Mesendoderm (in vitro differentiated cells): ENCODE measurements at regions not wholly inside any gene's neighbourhood (a gene's known extent, or its start where the extent isn't known, plus 50 kb on each side); places are given as distances from the start of the nearest gene placed in this dataset.

Experiments used
- DNase-seq: peaks from one replicate; pipeline ENCODE4 v3.0.0; 2013
- H2AK5ac ChIP-seq: 2 replicates; pipeline ENCODE4 v1.6.1; 2013; ENCODE audit warnings: low read length, inconsistent platforms
- H2BK120ac ChIP-seq: 2 replicates; pipeline ENCODE4 v1.6.1; 2013; ENCODE audit warnings: low read depth, mild to moderate bottlenecking, low read length, moderate library complexity, mixed read lengths
- H2BK15ac ChIP-seq: replicated peaks from 2 replicates; pipeline ENCODE4 v1.6.1; 2013; ENCODE audit warnings: low read depth, mild to moderate bottlenecking, moderate library complexity
- H2BK5ac ChIP-seq: 2 replicates; pipeline ENCODE4 v1.6.1; 2013; ENCODE audit warnings: low read length, inconsistent platforms
- H3K18ac ChIP-seq: 2 replicates; pipeline ENCODE4 v1.6.1; 2013; ENCODE audit warnings: mild to moderate bottlenecking, low read length, mixed read lengths
- H3K23ac ChIP-seq: one replicate; pipeline ENCODE4 v1.6.1; 2013; ENCODE audit warnings: low read length
- H3K27ac ChIP-seq: 2 replicates; pipeline ENCODE4 v1.5.1; 2013; ENCODE audit warnings: low read depth, mild to moderate bottlenecking, inconsistent platforms, low read length, moderate library complexity
- H3K27me3 ChIP-seq: 2 replicates; pipeline ENCODE4 v1.6.1; 2013; ENCODE audit warnings: low read length, control low read depth, mild to moderate bottlenecking, inconsistent platforms; ENCODE audit not compliant: insufficient read depth, poor library complexity
- H3K36me3 ChIP-seq: 2 replicates; pipeline ENCODE4 v1.6.1; 2013; ENCODE audit warnings: low read length, inconsistent platforms; ENCODE audit not compliant: control insufficient read depth, insufficient read depth
- H3K4ac ChIP-seq: one replicate; pipeline ENCODE4 v1.6.1; 2013; ENCODE audit warnings: low read depth, mild to moderate bottlenecking, low read length, moderate library complexity
- H3K4me1 ChIP-seq: 2 replicates; pipeline ENCODE4 v1.6.1; 2013; ENCODE audit warnings: low read depth, low read length, inconsistent platforms; ENCODE audit not compliant: control insufficient read depth
- H3K4me2 ChIP-seq: 2 replicates; pipeline ENCODE4 v1.6.1; 2013; ENCODE audit warnings: low read length
- H3K4me3 ChIP-seq: 2 replicates; pipeline ENCODE4 v1.5.1; 2013; ENCODE audit warnings: mild to moderate bottlenecking, low read length
- H3K56ac ChIP-seq: one replicate; pipeline ENCODE4 v1.6.1; 2013; ENCODE audit warnings: low read length
- H3K79me1 ChIP-seq: 2 replicates; pipeline ENCODE4 v1.6.1; 2013; ENCODE audit warnings: low read length, inconsistent platforms
- H3K79me2 ChIP-seq: 2 replicates; pipeline ENCODE4 v1.6.1; 2013; ENCODE audit warnings: mild to moderate bottlenecking, low read length; ENCODE audit not compliant: control insufficient read depth, insufficient read depth
- H3K9ac ChIP-seq: 2 replicates; pipeline ENCODE4 v1.6.1; 2013; ENCODE audit warnings: low read length, inconsistent platforms
- H4K5ac ChIP-seq: one replicate; pipeline ENCODE4 v1.6.1; 2013; ENCODE audit warnings: low read length
- H4K8ac ChIP-seq: one replicate; pipeline ENCODE4 v1.6.1; 2013; ENCODE audit warnings: low read depth, mild to moderate bottlenecking, control low read depth, low read length, moderate library complexity
- WGBS: extraction: QIAGEN DNeasy Blood & Tissue Kit; methylation state at CpG from one replicate; pipeline ENCODE4 v1.1.7; 2013; ENCODE audit warnings: low lambda C conversion rate, missing lambda C conversion rate; ENCODE audit not compliant: insufficient coverage; ENCODE audit errors: extremely low coverage; 5-methylcytosine and 5-hydroxymethylcytosine counted together

GRCh38 chr14:38721822-38722431 is 381.1 kb downstream of the SEC23A start:
- H3K79me2 ChIP-seq, result no peaks in the 10 kb centered on the region
- H3K79me1 ChIP-seq, result no peaks in the 10 kb centered on the region
- H3K18ac ChIP-seq, result no peak overlapping the region
- H3K4ac ChIP-seq, result no peak overlapping the region
- no peak overlapping the region for H2BK120ac ChIP-seq
- WGBS, result no CpG with 5 or more reads among the region's 4 CpGs
- H3K23ac ChIP-seq, result no peak overlapping the region
- no peak overlapping the region for H3K27ac ChIP-seq
- DNase-seq, result peak; percentile 70
- no peak overlapping the region for H2AK5ac ChIP-seq
- H3K56ac ChIP-seq, result no peak overlapping the region
- no peak overlapping the region for H4K5ac ChIP-seq
- H3K4me2 ChIP-seq, result no peak overlapping the region
- no peak overlapping the region for H3K9ac ChIP-seq
- no peaks in the 10 kb centered on the region for H3K27me3 ChIP-seq
- no peak overlapping the region for H4K8ac ChIP-seq
- H3K36me3 ChIP-seq, result no peaks in the 10 kb centered on the region
- H2BK5ac ChIP-seq, result no peak overlapping the region
- H3K4me3 ChIP-seq, result no peak overlapping the region
- H2BK15ac ChIP-seq, result no peak overlapping the region
- no peaks in the 10 kb centered on the region for H3K4me1 ChIP-seq

GRCh38 chr14:38718519-38718918 is 384.5 kb downstream of the SEC23A start:
- Histone ChIP-seq H3K79me1 (no peaks in the 10 kb centered on the region), H3K36me3 (no peaks in the 10 kb centered on the region), H3K23ac (no peak overlapping the region), H3K27me3 (no peaks in the 10 kb centered on the region), H3K27ac (no peak overlapping the region), H2AK5ac (no peak overlapping the region), H2BK15ac (no peak overlapping the region), H3K79me2 (no peaks in the 10 kb centered on the region), H4K5ac (no peak overlapping the region), H3K18ac (no peak overlapping the region), H3K4me2 (no peak overlapping the region), H3K9ac (no peak overlapping the region), H3K4ac (no peak overlapping the region), H4K8ac (no peak overlapping the region), H3K4me3 (no peak overlapping the region), H3K4me1 (no peaks in the 10 kb centered on the region), H3K56ac (no peak overlapping the region), H2BK120ac (no peak overlapping the region), H2BK5ac (no peak overlapping the region)
- no CpG with 5 or more reads among the region's 2 CpGs for WGBS
- DNase-seq, result no peak

GRCh38 chr14:38716926-38717325 is 386.1 kb downstream of the SEC23A start:
- Histone ChIP-seq H3K79me2 (no peaks in the 10 kb centered on the region), H2BK15ac (no peak overlapping the region), H3K27ac (no peak overlapping the region), H2AK5ac (no peak overlapping the region), H3K56ac (no peak overlapping the region), H4K8ac (no peak overlapping the region), H3K4me3 (no peak overlapping the region), H3K18ac (no peak overlapping the region), H2BK5ac (no peak overlapping the region), H4K5ac (no peak overlapping the region), H2BK120ac (no peak overlapping the region), H3K27me3 (no peaks in the 10 kb centered on the region), H3K23ac (no peak overlapping the region), H3K79me1 (no peaks in the 10 kb centered on the region), H3K36me3 (no peaks in the 10 kb centered on the region), H3K4me2 (no peak overlapping the region), H3K4ac (no peak overlapping the region), H3K4me1 (no peaks in the 10 kb centered on the region), H3K9ac (no peak overlapping the region)
- no CpG with 5 or more reads among the region's 3 CpGs for WGBS
- no peak for DNase-seq

- Histone ChIP-seq H3K4me1 (no peaks in the 10 kb centered on the region), H3K79me1 (no peaks in the 10 kb centered on the region), H3K79me2 (no peaks in the 10 kb centered on the region), H3K4me2 (no peak overlapping the region), H3K9ac (no peak overlapping the region), H3K36me3 (no peaks in the 10 kb centered on the region), H3K4me3 (no peak overlapping the region), H3K18ac (no peak overlapping the region), H3K27me3 (no peaks in the 10 kb centered on the region), H4K8ac (no peak overlapping the region), H3K56ac (no peak overlapping the region), H2BK15ac (no peak overlapping the region), H2BK120ac (no peak overlapping the region), H4K5ac (no peak overlapping the region), H2BK5ac (no peak overlapping the region), H3K4ac (no peak overlapping the region), H3K23ac (no peak overlapping the region), H3K27ac (no peak overlapping the region), H2AK5ac (no peak overlapping the region)
- no CpG with 5 or more reads among the region's 3 CpGs for WGBS
- DNase-seq, result no peak
Measured at GRCh38 chr14:38710881-38711280, 392.2 kb downstream of the SEC23A start.

DNA sequence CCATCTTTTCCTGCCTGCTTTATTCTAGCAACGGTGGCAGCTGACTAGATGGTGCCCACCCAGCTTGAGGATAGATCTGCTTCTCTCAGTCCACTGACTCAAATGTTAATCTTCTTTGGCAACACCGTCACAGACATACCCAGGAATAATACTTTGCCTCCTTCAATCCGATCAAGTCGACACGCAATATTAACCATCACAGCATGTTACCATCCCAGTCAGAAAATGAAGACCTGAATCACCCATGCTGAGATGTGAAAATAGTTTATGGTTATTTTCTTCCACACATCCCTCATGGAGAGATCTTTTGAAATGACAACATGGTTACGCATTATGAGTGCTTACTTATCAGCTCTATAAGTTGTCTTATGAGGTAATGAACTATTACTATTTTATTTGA is 392.8 kb downstream of the SEC23A start:
- Histone ChIP-seq H3K79me1 (no peaks in the 10 kb centered on the region), H3K79me2 (no peaks in the 10 kb centered on the region), H3K4me1 (no peaks in the 10 kb centered on the region), H2BK5ac (no peak overlapping the region), H3K27me3 (no peaks in the 10 kb centered on the region), H3K18ac (no peak overlapping the region), H2BK120ac (no peak overlapping the region), H2BK15ac (no peak overlapping the region), H3K9ac (no peak overlapping the region), H2AK5ac (no peak overlapping the region), H4K8ac (no peak overlapping the region), H3K23ac (no peak overlapping the region), H3K4me2 (no peak overlapping the region), H4K5ac (no peak overlapping the region), H3K4ac (no peak overlapping the region), H3K4me3 (no peak overlapping the region), H3K56ac (no peak overlapping the region), H3K27ac (no peak overlapping the region), H3K36me3 (no peaks in the 10 kb centered on the region)
- no peak for DNase-seq
- no CpG with 5 or more reads among the region's 6 CpGs for WGBS

DNA sequence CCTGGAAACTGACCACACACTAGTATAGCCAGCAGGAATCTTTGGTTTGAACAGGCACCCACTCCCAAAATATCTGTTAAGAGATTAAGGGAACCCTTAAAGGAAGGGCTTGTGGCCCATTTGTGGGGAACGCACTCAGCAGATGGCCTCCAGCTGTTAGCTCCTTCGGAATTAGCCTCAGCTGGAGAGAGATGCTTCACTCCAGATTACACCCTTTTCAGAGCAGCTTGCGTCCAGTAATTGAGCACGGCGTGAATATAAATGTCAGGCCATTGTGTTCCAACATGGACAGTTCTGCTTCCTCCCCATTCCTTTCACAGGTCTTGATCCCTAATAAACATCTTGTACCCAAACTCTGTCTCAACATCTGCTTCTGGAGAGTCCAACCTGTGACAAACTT is 397.8 kb downstream of the SEC23A start:
- no peak overlapping the region for H3K18ac ChIP-seq
- no peak overlapping the region for H2AK5ac ChIP-seq
- H2BK120ac ChIP-seq, result no peak overlapping the region
- no peak overlapping the region for H4K8ac ChIP-seq
- no peak overlapping the region for H2BK5ac ChIP-seq
- no peak overlapping the region for H3K4ac ChIP-seq
- no CpG with 5 or more reads among the region's 5 CpGs for WGBS
- H3K4me1 ChIP-seq, result no peaks in the 10 kb centered on the region
- H4K5ac ChIP-seq, result no peak overlapping the region
- no peaks in the 10 kb centered on the region for H3K79me2 ChIP-seq
- H3K4me3 ChIP-seq, result no peak overlapping the region
- H3K4me2 ChIP-seq, result no peak overlapping the region
- no peak overlapping the region for H3K56ac ChIP-seq
- H3K36me3 ChIP-seq, result no peaks in the 10 kb centered on the region
- no peak overlapping the region for H3K27ac ChIP-seq
- H3K79me1 ChIP-seq, result no peaks in the 10 kb centered on the region
- no peak overlapping the region for H3K23ac ChIP-seq
- no peak overlapping the region for H3K9ac ChIP-seq
- H3K27me3 ChIP-seq, result no peaks in the 10 kb centered on the region
- H2BK15ac ChIP-seq, result no peak overlapping the region
- DNase-seq, result no peak
